ENCODE measurements at regions not wholly inside any gene's neighbourhood (a gene's known extent, or its start where the extent isn't known, plus 50 kb on each side); places are given as distances from the start of the nearest gene placed in this dataset.

- H3K27ac ChIP-seq (ENCODE audit: extremely low read length, insufficient read depth, low read length), result no peak overlapping the region
- H3K27me3 ChIP-seq (ENCODE audit: control insufficient read depth in 1 of 2, insufficient read depth in 2 of 2, low read length in 2 of 2), result no peaks in the 10 kb centered on the region
- no peak overlapping the region for H3K4me3 ChIP-seq (replicated peaks in 1 of 3; ENCODE audit: insufficient read depth in 1 of 3, low read depth in 2 of 3, low read length in 3 of 3)
- H2AFZ ChIP-seq (ENCODE audit: low read length), result no peak overlapping the region
- H3K9ac ChIP-seq (ENCODE audit: insufficient read depth, low read depth, low read length), result no peak overlapping the region
- no peaks in the 10 kb centered on the region for H3K36me3 ChIP-seq (replicated peaks in 1 of 2; ENCODE audit: control insufficient read depth in 1 of 2, insufficient read depth in 2 of 2, low read length in 2 of 2)
- H3K9me3 ChIP-seq (ENCODE audit: low read length), result no peaks in the 10 kb centered on the region
- H3K4me2 ChIP-seq (ENCODE audit: low read depth, low read length), result no peak overlapping the region
- intact Hi-C loops (cut with micrococcal nuclease; ENCODE audit: unreplicated experiment), result no loop called here
- TF ChIP-seq EP300 (IDR thresholded peaks at IDR 0.05; ENCODE audit: low read depth in 2 of 2, low read length in 2 of 2), result no peak
- no peak for TF ChIP-seq EP300 (CRISPR knock-in tag; IDR thresholded peaks at IDR 0.05; ENCODE audit: borderline replicate concordance)
- no peak for TF ChIP-seq RARA (CRISPR knock-in tag; IDR thresholded peaks at IDR 0.05)
- TF ChIP-seq SMARCC2 (IDR thresholded peaks at IDR 0.05), result no peak
- no peak for TF ChIP-seq ZNF563 (CRISPR knock-in tag; IDR thresholded peaks at IDR 0.05)
- no peak for TF ChIP-seq ZNF251 (CRISPR knock-in tag; IDR thresholded peaks at IDR 0.05)
- TF ChIP-seq ZNF260 (CRISPR knock-in tag; IDR thresholded peaks at IDR 0.05; ENCODE audit: borderline replicate concordance, low read depth), result no peak
- TF ChIP-seq NCOR1 (IDR thresholded peaks at IDR 0.05; ENCODE audit: borderline replicate concordance, low read length), result no peak
- no peak for TF ChIP-seq ZNF296 (CRISPR knock-in tag; conservative IDR thresholded peaks at IDR 0.05)
- no peak for TF ChIP-seq HOXA9 (CRISPR knock-in tag; IDR thresholded peaks at IDR 0.05; ENCODE audit: borderline replicate concordance)
- no peaks in the 10 kb centered on the region for H4K20me1 ChIP-seq (ENCODE audit: insufficient read depth, low read length)
- POLR2A ChIA-PET, result no interaction called here
- CTCF ChIA-PET (ENCODE audit: low intra/inter-chr PET ratio, low total read pairs), result no interaction called here
- H3K79me2 ChIP-seq (ENCODE audit: insufficient read depth, low read length), result no peaks in the 10 kb centered on the region
- no TSS peak for BruUV-seq (replicated peaks)
- DNase-seq (ENCODE audit: low spot score) (no peak), ATAC-seq (no peak), FAIRE-seq (no peak)
- 100% methylated on average over 2 of the region's 2 CpGs for WGBS (ENCODE audit: low lambda C conversion rate)
- in situ Hi-C loops (cut with HindIII; ENCODE audit: extremely low pct_ligation_motif_present, low pct_unique_long_range_greater_than_20kb), result no loop called here
- no peaks in the 10 kb centered on the region for H3K4me1 ChIP-seq (ENCODE audit: insufficient read depth, low read length)
Measured at GRCh38 chr7:17195576-17195975, 102.9 kb upstream of the AHR start.

- FAIRE-seq (no peak), DNase-seq (ENCODE audit: low spot score) (no peak), ATAC-seq (peak; percentile 5; the same call in 2 of the 3 replicates)
- no peaks in the 10 kb centered on the region for H4K20me1 ChIP-seq (ENCODE audit: insufficient read depth, low read length)
- CTCF ChIA-PET (ENCODE audit: low intra/inter-chr PET ratio, low total read pairs), result no interaction called here
- H2AFZ ChIP-seq (ENCODE audit: low read length), result no peak overlapping the region
- no peaks in the 10 kb centered on the region for H3K79me2 ChIP-seq (ENCODE audit: insufficient read depth, low read length)
- peaks cover 37% of the 10 kb centered on the region for H3K4me1 ChIP-seq (ENCODE audit: insufficient read depth, low read length)
- H3K9ac ChIP-seq (ENCODE audit: insufficient read depth, low read depth, low read length), result peak overlapping the region; percentile 67
- 93% methylated on average over 3 of the region's 3 CpGs for WGBS (ENCODE audit: low lambda C conversion rate)
- in situ Hi-C loops (cut with HindIII; ENCODE audit: extremely low pct_ligation_motif_present, low pct_unique_long_range_greater_than_20kb), result no loop called here
- H3K4me3 ChIP-seq (replicated peaks in 1 of 3; ENCODE audit: insufficient read depth in 1 of 3, low read depth in 2 of 3, low read length in 3 of 3), result no peak overlapping the region; a peak in 1 of 6 replicates
- peak overlapping the region; percentile 76 for H3K27ac ChIP-seq (ENCODE audit: extremely low read length, insufficient read depth, low read length)
- no peaks in the 10 kb centered on the region for H3K9me3 ChIP-seq (ENCODE audit: low read length)
- peak overlapping the region; percentile 41 for H3K4me2 ChIP-seq (ENCODE audit: low read depth, low read length)
- H3K27me3 ChIP-seq (ENCODE audit: control insufficient read depth in 1 of 2, insufficient read depth in 2 of 2, low read length in 2 of 2), result no peaks in the 10 kb centered on the region
- intact Hi-C loops (cut with micrococcal nuclease; ENCODE audit: unreplicated experiment), result loop anchor here (1.0 to 2.0 kb wide), 10 partner anchors 21 to 279 kb away; partner anchors contain the start of gene AHR
- POLR2A ChIA-PET, result interaction anchor here (0.9 to 1.0 kb wide), 3 partner anchors 76 to 216 kb away, joined by 3 read pairs; partner anchors contain the start of gene AHR
- BruUV-seq (replicated peaks), result no TSS peak
- H3K36me3 ChIP-seq (replicated peaks in 1 of 2; ENCODE audit: control insufficient read depth in 1 of 2, insufficient read depth in 2 of 2, low read length in 2 of 2), result no peaks in the 10 kb centered on the region
- no peak for TF ChIP-seq DR1 (CRISPR knock-in tag; IDR thresholded peaks at IDR 0.05)
- no peak for TF ChIP-seq KLF15 (CRISPR knock-in tag; IDR thresholded peaks at IDR 0.05; ENCODE audit: borderline replicate concordance)
- TF ChIP-seq ZNF704 (CRISPR knock-in tag; IDR thresholded peaks at IDR 0.05; ENCODE audit: borderline replicate concordance), result no peak; the same call in 1 of the 2 replicates
- TF ChIP-seq MYNN (CRISPR knock-in tag; IDR thresholded peaks at IDR 0.05; ENCODE audit: low read depth), result no peak
- no peak for TF ChIP-seq GTF3A (CRISPR knock-in tag; conservative IDR thresholded peaks at IDR 0.05)
- TF ChIP-seq ARID5B (CRISPR knock-in tag; IDR thresholded peaks at IDR 0.05), result no peak
Measured at GRCh38 chr7:17205910-17206309, 92.5 kb upstream of the AHR start.

Data from HepG2 (cell line).